NOMO-1 treated with dmso at 0.1 percent for 144 hours (cell line): ENCODE measurements at regions not wholly inside any gene's neighbourhood (a gene's known extent, or its start where the extent isn't known, plus 50 kb on each side); places are given as distances from the start of the nearest gene placed in this dataset.
"Not testable (repeated sequence)": the region's sequence is repeated elsewhere in the genome, so short reads cannot be mapped to it uniquely, and the experiment has no call there.

Experiments used
- DNase-seq: peaks from one replicate; lab custom pipeline; 2025; ENCODE audit not compliant: unreplicated experiment; lab: John Stamatoyannopoulos, UW

- DNase-seq = no peak
Measured at GRCh38 chr2:150371044-150371818, 116.2 kb downstream of the RND3 start.

GRCh38 chr2:150370561-150370960, 116.9 kb downstream of the RND3 start:
- DNase-seq = no peak

GRCh38 chr2:150369862-150370261, 117.6 kb downstream of the RND3 start:
- DNase-seq = no peak

- DNase-seq = no peak
Measured at GRCh38 chr2:150358468-150358807, 129.0 kb downstream of the RND3 start.

GRCh38 chr2:150357770-150358467, 129.5 kb downstream of the RND3 start:
- no peak for DNase-seq

- no peak for DNase-seq
Measured at GRCh38 chr2:150355440-150355839, 132.0 kb downstream of the RND3 start.

- DNase-seq = no peak
Measured at GRCh38 chr2:150353376-150353775, 134.1 kb downstream of the RND3 start.

- no peak for DNase-seq
Measured at GRCh38 chr2:150351922-150352321, 135.5 kb downstream of the RND3 start.

- no peak for DNase-seq
Measured at GRCh38 chr2:150350500-150350899, 137.0 kb downstream of the RND3 start.

GRCh38 chr2:150346806-150347205, 140.7 kb downstream of the RND3 start:
- DNase-seq = no peak

GRCh38 chr2:150341982-150342680, 145.3 kb downstream of the RND3 start:
- no peak for DNase-seq

GRCh38 chr2:150339951-150340350, 147.5 kb downstream of the RND3 start:
- DNase-seq = no peak

GRCh38 chr2:150339282-150339681, 148.2 kb downstream of the RND3 start:
- no peak for DNase-seq

- DNase-seq = no peak
Measured at GRCh38 chr2:150335596-150335995, 151.9 kb downstream of the RND3 start.

- no peak for DNase-seq
Measured at GRCh38 chr2:150332383-150332782, 155.1 kb downstream of the RND3 start.

- no peak for DNase-seq
Measured at GRCh38 chr2:150327564-150328489, 159.6 kb downstream of the RND3 start.

- no peak for DNase-seq
Measured at GRCh38 chr2:150325656-150326314, 161.7 kb downstream of the RND3 start.

- DNase-seq = not testable (repeated sequence)
Measured at GRCh38 chr2:150323071-150323470, 164.4 kb downstream of the RND3 start.

GRCh38 chr2:150320608-150321007, 166.9 kb downstream of the RND3 start:
- DNase-seq = no peak
